T-helper 2 cell treated with Interferon-gamma antibody and Interleukin-4, amounts not matched to agents 5 μg/mL and 100 μg/mL, for 36 hours (primary cell): ENCODE measurements at regions not wholly inside any gene's neighbourhood (a gene's known extent, or its start where the extent isn't known, plus 50 kb on each side); places are given as distances from the start of the nearest gene placed in this dataset.

Experiments
- DNase-seq: peaks from one replicate; pipeline ENCODE4 v3.0.0; 2021; ENCODE audit warnings: low spot score
- H3K27ac Mint-ChIP-seq: one replicate; pipeline ENCODE4 v1.8.0; 2021; ENCODE audit warnings: mild to moderate bottlenecking, mixed read lengths
- H3K27me3 Mint-ChIP-seq: one replicate; pipeline ENCODE4 v1.8.0; 2021; ENCODE audit warnings: low read depth, mixed read lengths
- H3K36me3 Mint-ChIP-seq: one replicate; pipeline ENCODE4 v1.8.0; 2021; ENCODE audit warnings: low read depth, mixed read lengths
- H3K4me1 Mint-ChIP-seq: one replicate; pipeline ENCODE4 v1.8.0; 2021; ENCODE audit warnings: low read depth, mixed read lengths
- H3K4me3 Mint-ChIP-seq: one replicate; pipeline ENCODE4 v1.8.0; 2022; ENCODE audit warnings: mild to moderate bottlenecking, moderate library complexity, mixed read lengths
- H3K9me3 Mint-ChIP-seq: one replicate; pipeline ENCODE4 v1.8.0; 2021; ENCODE audit warnings: mixed read lengths

GRCh38 chr5:125950012-125950615 is 473.1 kb upstream of the GRAMD2B start:
- H3K9me3 Mint-ChIP-seq, result peaks cover 15% of the 10 kb centered on the region
- H3K36me3 Mint-ChIP-seq, result no peaks in the 10 kb centered on the region
- DNase-seq, result no peak
- no peak overlapping the region for H3K27ac Mint-ChIP-seq
- no peaks in the 10 kb centered on the region for H3K27me3 Mint-ChIP-seq
- no peaks in the 10 kb centered on the region for H3K4me1 Mint-ChIP-seq
- no peak overlapping the region for H3K4me3 Mint-ChIP-seq

- no peaks in the 10 kb centered on the region for H3K27me3 Mint-ChIP-seq
- H3K27ac Mint-ChIP-seq, result peak overlapping the region; percentile 36
- H3K36me3 Mint-ChIP-seq, result peaks cover 2% of the 10 kb centered on the region
- no peak overlapping the region for H3K4me3 Mint-ChIP-seq
- DNase-seq, result peak; percentile 13
- H3K4me1 Mint-ChIP-seq, result peaks cover 15% of the 10 kb centered on the region
- peaks cover 29% of the 10 kb centered on the region for H3K9me3 Mint-ChIP-seq
Observed at GRCh38 chr5:125961150-125961549, 462.1 kb upstream of the GRAMD2B start.

DNA sequence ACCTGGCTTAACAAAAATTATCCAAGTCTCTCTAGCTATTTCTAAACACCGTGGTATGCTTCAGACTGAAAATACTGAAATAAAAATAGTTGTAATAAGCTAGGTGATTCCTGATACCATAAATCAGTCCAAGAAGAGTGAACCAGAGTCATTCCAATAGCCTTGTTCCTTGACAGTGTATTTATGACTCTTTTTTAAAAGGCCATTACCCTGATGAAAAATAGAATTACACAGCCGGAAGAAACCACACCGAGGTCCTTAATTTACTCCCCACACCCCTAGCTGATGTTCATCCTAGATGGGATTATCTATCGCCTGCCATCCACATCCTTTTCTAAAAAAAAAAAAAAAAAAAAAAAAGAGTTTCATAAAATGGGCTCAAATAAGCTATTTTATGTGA is 457.6 kb upstream of the GRAMD2B start:
- H3K27me3 Mint-ChIP-seq, result no peaks in the 10 kb centered on the region
- peaks cover 2% of the 10 kb centered on the region for H3K36me3 Mint-ChIP-seq
- no peak for DNase-seq
- H3K27ac Mint-ChIP-seq, result no peak overlapping the region
- peaks cover 19% of the 10 kb centered on the region for H3K4me1 Mint-ChIP-seq
- peaks cover 19% of the 10 kb centered on the region for H3K9me3 Mint-ChIP-seq
- no peak overlapping the region for H3K4me3 Mint-ChIP-seq

DNA sequence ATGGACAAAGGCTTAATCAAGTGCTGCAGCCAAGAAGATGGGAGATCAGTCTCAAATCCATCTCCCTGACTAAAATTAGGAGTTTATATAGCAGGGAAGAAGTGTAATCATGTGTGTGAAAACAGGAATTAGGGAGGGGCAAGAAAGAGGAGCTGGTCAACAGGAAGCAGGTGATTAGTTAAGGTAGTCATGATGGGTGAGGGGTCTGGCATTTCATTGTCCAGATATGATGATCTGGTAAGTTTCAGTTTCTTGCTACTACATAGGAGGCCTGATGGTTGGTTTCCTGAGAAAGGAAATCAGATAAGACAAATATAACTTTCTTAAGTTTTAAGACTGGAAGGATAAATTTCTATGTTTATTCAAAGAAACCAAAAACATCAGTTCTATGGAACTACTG is 455.6 kb upstream of the GRAMD2B start:
- Mint-ChIP-seq H3K4me1 (peaks cover 12% of the 10 kb centered on the region), H3K27me3 (no peaks in the 10 kb centered on the region), H3K27ac (no peak overlapping the region), H3K9me3 (peaks cover 14% of the 10 kb centered on the region), H3K36me3 (peaks cover 2% of the 10 kb centered on the region), H3K4me3 (peak overlapping the region; percentile 7)
- no peak for DNase-seq

- no peak overlapping the region for H3K27ac Mint-ChIP-seq
- DNase-seq, result no peak
- no peaks in the 10 kb centered on the region for H3K27me3 Mint-ChIP-seq
- H3K36me3 Mint-ChIP-seq, result peaks cover 2% of the 10 kb centered on the region
- peaks cover 14% of the 10 kb centered on the region for H3K9me3 Mint-ChIP-seq
- H3K4me3 Mint-ChIP-seq, result no peak overlapping the region
- H3K4me1 Mint-ChIP-seq, result peaks cover 12% of the 10 kb centered on the region
Observed at GRCh38 chr5:125969011-125969813, 454.0 kb upstream of the GRAMD2B start.

DNA sequence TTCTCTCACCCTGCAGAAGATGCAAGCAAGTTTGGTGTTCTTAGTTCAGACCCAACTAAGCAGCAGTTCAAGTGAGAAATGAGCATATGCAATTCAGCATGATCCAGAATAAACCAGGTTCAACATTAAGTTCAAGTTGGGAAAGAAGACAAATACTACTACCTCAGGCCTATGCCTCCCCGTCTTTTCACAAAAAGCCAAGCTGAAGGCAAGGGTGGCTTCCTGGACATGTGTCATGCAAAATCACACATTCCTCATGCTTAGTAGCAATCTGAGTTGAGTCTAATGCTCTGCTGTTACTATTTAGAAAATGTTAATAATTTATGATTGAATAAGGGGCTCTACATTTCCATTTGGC is 453.4 kb upstream of the GRAMD2B start:
- H3K27me3 Mint-ChIP-seq, result no peaks in the 10 kb centered on the region
- peaks cover 2% of the 10 kb centered on the region for H3K36me3 Mint-ChIP-seq
- H3K9me3 Mint-ChIP-seq, result peaks cover 14% of the 10 kb centered on the region
- no peak overlapping the region for H3K27ac Mint-ChIP-seq
- H3K4me1 Mint-ChIP-seq, result peaks cover 10% of the 10 kb centered on the region
- no peak overlapping the region for H3K4me3 Mint-ChIP-seq
- DNase-seq, result no peak

DNA sequence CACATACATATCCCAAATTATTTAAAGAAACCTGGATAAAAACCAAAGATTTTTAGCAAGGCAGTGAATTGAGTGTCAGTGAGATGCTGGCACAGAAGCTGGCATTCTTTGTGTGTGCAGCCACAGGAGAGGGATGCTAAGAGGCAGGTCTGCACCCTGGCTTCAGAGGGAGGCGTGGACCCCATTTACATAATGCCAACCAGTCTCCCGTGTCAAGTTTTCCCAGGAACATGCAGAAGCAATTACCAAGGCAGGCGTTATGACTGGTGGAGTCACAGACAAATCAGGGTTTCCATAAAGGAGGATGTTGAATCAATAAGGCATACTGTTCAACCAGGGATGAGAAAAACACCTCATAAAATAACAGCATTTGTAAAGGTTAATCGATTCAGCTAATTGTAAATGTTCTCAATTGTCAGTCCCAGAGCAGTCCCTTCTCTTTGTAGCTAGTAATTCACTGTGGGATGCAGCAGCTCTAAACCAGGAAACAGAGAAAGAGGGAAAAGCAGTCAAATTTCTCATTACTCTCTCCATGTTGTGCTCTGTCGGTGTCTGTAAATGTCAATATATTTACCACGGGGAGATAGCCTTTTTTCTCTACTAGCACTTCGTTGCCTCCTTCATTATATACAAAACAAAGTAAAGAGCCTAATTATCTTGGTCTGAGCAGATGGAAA is 452.4 kb upstream of the GRAMD2B start:
- Mint-ChIP-seq H3K27ac (no peak overlapping the region), H3K27me3 (no peaks in the 10 kb centered on the region), H3K9me3 (peaks cover 10% of the 10 kb centered on the region), H3K36me3 (peaks cover 2% of the 10 kb centered on the region), H3K4me1 (peaks cover 4% of the 10 kb centered on the region), H3K4me3 (no peak overlapping the region)
- DNase-seq, result no peak

DNA sequence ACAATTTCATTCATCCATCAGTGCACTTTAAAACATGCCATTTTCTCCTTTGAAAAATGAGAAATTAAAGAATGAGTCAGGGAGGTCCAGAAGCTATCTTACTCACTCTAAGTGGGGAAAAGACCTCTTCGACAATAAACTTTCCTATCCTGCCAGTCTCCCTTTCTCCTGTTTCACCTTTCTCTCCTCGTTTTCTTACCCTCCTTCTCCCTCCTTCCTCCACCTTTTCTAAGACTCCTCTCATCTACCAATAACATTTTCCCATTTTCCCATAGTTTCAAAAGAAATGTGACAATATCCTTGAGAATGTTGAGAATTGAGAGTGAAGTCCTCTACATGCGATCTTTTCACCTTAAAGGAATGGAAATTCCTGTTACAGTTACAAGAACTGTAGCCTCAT is 450.5 kb upstream of the GRAMD2B start:
- no peak for DNase-seq
- H3K4me1 Mint-ChIP-seq, result no peaks in the 10 kb centered on the region
- no peak overlapping the region for H3K4me3 Mint-ChIP-seq
- H3K36me3 Mint-ChIP-seq, result no peaks in the 10 kb centered on the region
- H3K27ac Mint-ChIP-seq, result no peak overlapping the region
- no peaks in the 10 kb centered on the region for H3K27me3 Mint-ChIP-seq
- H3K9me3 Mint-ChIP-seq, result peaks cover 3% of the 10 kb centered on the region

DNA sequence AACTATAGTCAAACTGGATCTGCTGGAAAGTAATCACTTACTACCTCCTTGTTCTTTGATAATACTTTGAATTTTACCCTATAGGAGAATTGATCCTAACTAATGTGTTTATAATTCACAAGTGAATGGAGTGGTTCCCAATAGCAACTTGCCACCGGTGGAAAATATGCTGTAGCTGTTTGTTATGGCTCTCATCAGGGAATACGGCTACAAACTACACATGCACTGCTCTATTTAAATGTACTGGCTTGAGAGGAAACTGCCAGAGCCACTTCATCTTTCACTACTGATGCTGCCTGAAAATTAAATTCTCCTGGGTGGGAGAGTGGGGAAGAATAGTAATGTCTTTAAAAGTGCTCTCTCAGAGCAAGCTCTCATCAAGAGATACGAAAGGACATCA is 448.5 kb upstream of the GRAMD2B start:
- Mint-ChIP-seq H3K36me3 (no peaks in the 10 kb centered on the region), H3K27ac (no peak overlapping the region), H3K27me3 (no peaks in the 10 kb centered on the region), H3K4me3 (no peak overlapping the region), H3K9me3 (no peaks in the 10 kb centered on the region), H3K4me1 (no peaks in the 10 kb centered on the region)
- DNase-seq, result no peak

DNA sequence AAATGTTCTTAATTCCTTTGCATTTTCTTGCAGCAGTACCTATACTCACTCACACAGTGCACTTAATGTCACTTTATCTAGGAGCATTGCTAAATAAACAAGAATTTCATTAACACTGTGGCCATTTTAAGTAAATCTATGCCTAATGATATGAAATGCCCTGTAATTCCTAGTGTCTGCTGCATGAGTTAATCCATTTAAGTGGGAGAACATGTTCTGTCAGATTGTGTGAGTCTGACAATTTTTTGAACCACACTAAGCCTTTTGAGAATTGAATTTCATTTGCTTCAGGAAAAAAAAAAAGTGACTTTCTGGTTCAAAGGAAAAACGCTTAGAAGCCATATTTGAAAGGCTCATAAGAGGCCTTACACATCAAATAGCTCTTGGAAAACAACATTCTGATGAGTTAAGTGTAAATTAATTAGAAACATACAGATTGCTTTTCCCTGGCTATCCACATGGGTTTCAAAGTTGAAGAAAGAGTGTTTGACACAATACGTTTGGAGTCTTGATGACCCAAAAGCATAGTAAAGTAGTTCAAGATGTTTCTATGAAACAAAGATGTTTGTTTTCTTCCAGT is 446.7 kb upstream of the GRAMD2B start:
- H3K27me3 Mint-ChIP-seq, result no peaks in the 10 kb centered on the region

DNA sequence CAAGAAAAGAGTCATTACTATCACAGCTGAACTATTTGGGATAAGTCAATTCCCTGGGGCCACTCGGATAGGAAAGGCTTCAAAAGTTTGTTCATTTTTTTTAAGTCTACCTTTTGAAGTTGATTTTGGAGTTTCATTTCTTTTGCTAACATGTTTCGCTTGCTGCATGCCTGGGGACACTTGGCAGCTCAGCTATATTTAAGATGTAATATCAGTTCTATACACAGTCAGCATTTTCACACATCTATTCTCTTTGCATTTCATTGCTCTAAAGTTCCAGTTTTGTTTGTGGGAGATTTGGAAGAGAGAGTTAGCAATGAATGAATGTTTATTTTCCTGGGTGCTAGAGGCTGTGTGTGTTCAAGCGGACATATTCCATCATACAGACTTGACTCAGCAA is 445.2 kb upstream of the GRAMD2B start:
- Mint-ChIP-seq H3K4me1 (no peaks in the 10 kb centered on the region), H3K27me3 (no peaks in the 10 kb centered on the region), H3K4me3 (no peak overlapping the region), H3K9me3 (no peaks in the 10 kb centered on the region), H3K36me3 (no peaks in the 10 kb centered on the region), H3K27ac (no peak overlapping the region)
- DNase-seq, result no peak

More for the DNA sequence above, 446.7 kb upstream of the GRAMD2B start:
- Mint-ChIP-seq H3K4me3 (no peak overlapping the region), H3K9me3 (no peaks in the 10 kb centered on the region), H3K36me3 (no peaks in the 10 kb centered on the region), H3K4me1 (no peaks in the 10 kb centered on the region), H3K27ac (no peak overlapping the region)
- DNase-seq, result no peak

- Mint-ChIP-seq H3K27me3 (no peaks in the 10 kb centered on the region), H3K27ac (no peak overlapping the region), H3K4me1 (no peaks in the 10 kb centered on the region), H3K9me3 (no peaks in the 10 kb centered on the region), H3K36me3 (no peaks in the 10 kb centered on the region), H3K4me3 (no peak overlapping the region)
- no peak for DNase-seq
Observed at GRCh38 chr5:125979636-125980035, 443.6 kb upstream of the GRAMD2B start.

GRCh38 chr5:125981016-125981415 is 442.2 kb upstream of the GRAMD2B start:
- H3K27ac Mint-ChIP-seq, result no peak overlapping the region
- H3K9me3 Mint-ChIP-seq, result no peaks in the 10 kb centered on the region
- no peak for DNase-seq
- no peaks in the 10 kb centered on the region for H3K4me1 Mint-ChIP-seq
- no peaks in the 10 kb centered on the region for H3K27me3 Mint-ChIP-seq
- H3K36me3 Mint-ChIP-seq, result no peaks in the 10 kb centered on the region
- no peak overlapping the region for H3K4me3 Mint-ChIP-seq

DNA sequence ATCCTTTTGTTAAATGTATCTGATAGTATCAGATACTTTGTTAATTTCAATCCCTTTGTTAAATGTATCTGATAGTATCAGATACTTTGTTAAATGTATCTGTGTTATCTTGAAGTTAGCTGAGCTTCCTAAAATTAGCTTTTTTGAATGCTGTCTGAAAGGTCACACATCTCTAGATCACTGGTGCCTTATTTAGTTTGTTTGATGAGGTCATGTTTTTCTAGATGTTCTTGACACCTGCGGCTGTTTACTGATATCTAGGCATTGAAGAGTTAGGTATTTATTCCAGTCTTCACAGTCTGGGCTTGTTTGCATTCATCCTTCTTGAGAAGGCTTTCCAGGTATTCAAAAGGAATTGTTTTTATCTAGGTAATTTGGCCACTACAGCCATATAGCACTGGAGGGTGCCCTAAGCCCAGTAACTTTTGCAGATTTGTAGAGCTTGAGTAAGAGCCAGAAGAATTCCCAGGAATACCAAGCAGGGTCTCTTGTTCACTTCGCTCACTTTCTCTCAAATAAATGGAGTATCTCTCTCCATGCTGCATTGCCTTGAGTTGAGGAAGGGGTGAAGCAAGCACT is 435.4 kb upstream of the GRAMD2B start:
- Mint-ChIP-seq H3K4me1 (no peaks in the 10 kb centered on the region), H3K9me3 (no peaks in the 10 kb centered on the region), H3K27me3 (no peaks in the 10 kb centered on the region), H3K27ac (no peak overlapping the region), H3K4me3 (no peak overlapping the region), H3K36me3 (no peaks in the 10 kb centered on the region)
- no peak for DNase-seq
